HCT116 (cell line): ENCODE measurements at regions not wholly inside any gene's neighbourhood (a gene's known extent, or its start where the extent isn't known, plus 50 kb on each side); places are given as distances from the start of the nearest gene placed in this dataset.

Experiments used
- ATAC-seq: fragments of 200-7000 bp; cut with Tn5 transposase; 2 replicates; pipeline ENCODE4 v1.9.1; 2020; ENCODE audit warnings: mild to moderate bottlenecking, moderate library complexity
- BruUV-seq: library from RNA; stranded (reverse); fragments of 400-500 nt; replicated peaks from 2 replicates; lab custom pipeline; 2021; lab: Mats Ljungman, UMichigan
- CTCF ChIA-PET: fragments of 300-600 bp; sonication (Branson Sonifier 250); formaldehyde crosslinking; loops from one replicate; lab custom pipeline; 2021; ENCODE audit warnings: antibody characterized with exemption; lab: Charles Lee
- POLR2A ChIA-PET: fragments of 300-600, 350-600 bp; sonication (Branson Sonifier 250); formaldehyde crosslinking; loops from one replicate; lab custom pipeline; 2021; ENCODE audit warnings: antibody characterized with exemption; lab: Charles Lee
- RAD21 ChIA-PET, 2 experiments: fragments of 300-600 bp; sonication (Branson Sonifier 250); formaldehyde crosslinking; loops; one replicate each; lab custom pipeline; 2023; ENCODE audit warnings: low total read pairs in 2 of 2; ENCODE audit not compliant: uncharacterized antibody in 2 of 2, unreplicated experiment in 2 of 2, low non-redundant PET in 1 of 2; lab: Charles Lee
- DNase-seq: peaks from one replicate; pipeline ENCODE4 v3.0.0-alpha.2; 2010; ENCODE audit warnings: low read depth, low spot score
- H2AFZ ChIP-seq: fragments of 200-600 bp; shearing (Covaris generic), sonication (generic); 2 replicates; pipeline ENCODE4 v1.6.1; 2017; ENCODE audit warnings: low read depth, mixed run types, mixed read lengths, antibody characterized with exemption, low read length; ENCODE audit not compliant: poor library complexity, severe bottlenecking
- H3K27ac ChIP-seq: 2 replicates; pipeline ENCODE4 v1.5.1; 2012; ENCODE audit warnings: low read depth, low read length
- H3K27me3 ChIP-seq: fragments of 200-600 bp; sonication (generic); 2 replicates; pipeline ENCODE4 v1.6.1; 2016; ENCODE audit warnings: mixed run types, low read length, mixed read lengths; ENCODE audit not compliant: insufficient read depth
- H3K36me3 ChIP-seq, 2 experiments: fragments of 200-500 bp in 1 of 2; fragments of 200-600 bp in 1 of 2; sonication (Bioruptor generic) in 1 of 2; sonication (generic) in 1 of 2; 2 replicates each; pipeline versions ENCODE4 v1.5.1 to v1.6.1; 2014 to 2016; ENCODE audit warnings: low read length in 2 of 2, inconsistent platforms in 1 of 2, mixed read lengths in 1 of 2, mixed run types in 1 of 2; ENCODE audit not compliant: insufficient read depth in 2 of 2, control insufficient read depth in 1 of 2
- H3K4me1 ChIP-seq, 2 experiments: fragments of 200-600 bp in 1 of 2; sonication (generic) in 1 of 2; 2 replicates each; pipeline versions ENCODE4 v1.5.1 to v1.6.1; 2012 to 2017; ENCODE audit warnings: low read length in 2 of 2, inconsistent platforms in 1 of 2, mild to moderate bottlenecking in 1 of 2, mixed read lengths in 1 of 2, mixed run types in 1 of 2, moderate library complexity in 1 of 2; ENCODE audit not compliant: insufficient read depth in 2 of 2, control insufficient read depth in 1 of 2
- H3K4me2 ChIP-seq: fragments of 200-600 bp; sonication (generic); 2 replicates; pipeline ENCODE4 v1.6.1; 2017; ENCODE audit warnings: mixed run types, low read length, mixed read lengths
- H3K4me3 ChIP-seq, 2 experiments: fragments of 200-600 bp in 1 of 2; sonication (generic) in 1 of 2; replicated peaks in 1 of 2; 2 replicates each; pipeline ENCODE4 v1.5.1; 2011 to 2016; ENCODE audit warnings: low read length in 2 of 2, control low read depth in 1 of 2, low read depth in 1 of 2, mild to moderate bottlenecking in 1 of 2, mixed read lengths in 1 of 2, mixed run types in 1 of 2
- H3K79me2 ChIP-seq: fragments of 200-600 bp; sonication (generic); 2 replicates; pipeline ENCODE4 v1.6.1; 2017; ENCODE audit warnings: mild to moderate bottlenecking, mixed run types, low read length, moderate library complexity, mixed read lengths; ENCODE audit not compliant: insufficient read depth
- H3K9ac ChIP-seq: fragments of 200-600 bp; sonication (generic); 2 replicates; pipeline ENCODE4 v1.6.1; 2016; ENCODE audit warnings: low read length, mixed read lengths
- H3K9me2 ChIP-seq: fragments of 200-600 bp; sonication (generic), shearing (Covaris generic); 2 replicates; pipeline ENCODE4 v1.6.1; 2017; ENCODE audit warnings: mixed run types, mild to moderate bottlenecking, moderate library complexity; ENCODE audit not compliant: insufficient read depth
- H3K9me3 ChIP-seq, 2 experiments: fragments of 200-500 bp in 1 of 2; fragments of 200-600 bp in 1 of 2; sonication (Bioruptor generic) in 1 of 2; sonication (generic) in 1 of 2; 2 replicates each; pipeline ENCODE4 v1.6.1; 2014 to 2017; ENCODE audit warnings: low read length in 2 of 2, mixed read lengths in 2 of 2, inconsistent platforms in 1 of 2, low read depth in 1 of 2, mild to moderate bottlenecking in 1 of 2, mixed run types in 1 of 2, moderate library complexity in 1 of 2; ENCODE audit not compliant: control insufficient read depth in 1 of 2, insufficient read depth in 1 of 2
- H4K20me1 ChIP-seq: fragments of 200-600 bp; sonication (generic), shearing (Covaris generic); 2 replicates; pipeline ENCODE4 v1.6.1; 2017; ENCODE audit warnings: mixed run types, mild to moderate bottlenecking, moderate library complexity; ENCODE audit not compliant: insufficient read depth
- CBX3 ChIP-seq: IDR thresholded peaks from 2 replicates; pipeline ENCODE4 v1.6.1; 2012; ENCODE audit warnings: low read depth
- CEBPB ChIP-seq: IDR thresholded peaks from 2 replicates; pipeline ENCODE4 v1.6.1; 2012; ENCODE audit warnings: low read depth
- EGR1 ChIP-seq: IDR thresholded peaks from 2 replicates; pipeline ENCODE4 v1.6.1; 2012; ENCODE audit warnings: low read depth
- EZH2phosphoT487 ChIP-seq: fragments of 200-600 bp; IDR thresholded peaks from 2 replicates; pipeline ENCODE4 v1.6.1; 2018; ENCODE audit warnings: antibody characterized with exemption, borderline replicate concordance
- POLR2A ChIP-seq: IDR thresholded peaks from 2 replicates; pipeline ENCODE4 v1.7.0; 2011; ENCODE audit warnings: borderline replicate concordance; ENCODE audit not compliant: insufficient read depth, insufficient read length; ENCODE audit errors: extremely low read depth
- SIN3A ChIP-seq: IDR thresholded peaks from 2 replicates; pipeline ENCODE4 v1.6.1; 2012; ENCODE audit warnings: low read depth
- SP1 ChIP-seq: IDR thresholded peaks from 2 replicates; pipeline ENCODE4 v1.6.1; 2012; ENCODE audit warnings: low read depth
- YY1 ChIP-seq: IDR thresholded peaks from 2 replicates; pipeline ENCODE4 v1.6.1; 2011; ENCODE audit warnings: low read length, low read depth, moderate library complexity, mild to moderate bottlenecking; ENCODE audit not compliant: insufficient replicate concordance; ENCODE audit errors: extremely low read depth
- ZFX ChIP-seq: fragments of 450-650 bp; IDR thresholded peaks from 2 replicates; pipeline ENCODE4 v1.6.1; 2017
- ZNF274 ChIP-seq: fragments of 200-500 bp; sonication (Bioruptor generic); IDR thresholded peaks from 2 replicates; pipeline ENCODE4 v1.6.1; 2014; ENCODE audit warnings: mild to moderate bottlenecking, low read depth, low read length, inconsistent platforms
- intact Hi-C: fragments of 100-400 bp; cut with micrococcal nuclease; formaldehyde crosslinking; loops from 2 replicates; pipeline ENCODE4 v1.10.0; 2022
- TF ChIP-seq, protein P1 (sequence below): IDR thresholded peaks from 2 replicates; pipeline ENCODE4 v1.6.1; 2012; ENCODE audit warnings: low read depth

- TF ChIP-seq ZNF274 (no peak), SP1 (no peak)
- TF ChIP-seq, all 23 proteins: peak for 0
These were observed 547.6 kb upstream of the RAB6C start (continued) for GRCh38 chr2:129431881-129432280.

GRCh38 chr2:129436809-129437208 is 542.7 kb upstream of the RAB6C start:
- H2AFZ ChIP-seq: no peak overlapping the region
- no TSS peak for BruUV-seq
- no peaks in the 10 kb centered on the region for H3K79me2 ChIP-seq
- H3K9ac ChIP-seq: no peak overlapping the region
- DNase-seq (no peak), ATAC-seq (no peak)
- ChIA-PET POLR2A (no interaction called here), CTCF (no interaction called here), RAD21 (no interaction called here)
- no peak overlapping the region for H3K27ac ChIP-seq
- H3K27me3 ChIP-seq: peaks cover 28% of the 10 kb centered on the region; the same call in 1 of the 2 replicates
- no peaks in the 10 kb centered on the region for H4K20me1 ChIP-seq
- H3K9me2 ChIP-seq: no peaks in the 10 kb centered on the region
- no peaks in the 10 kb centered on the region for H3K4me1 ChIP-seq
- H3K36me3 ChIP-seq: no peaks in the 10 kb centered on the region
- TF ChIP-seq POLR2A: no peak
- TF ChIP-seq EZH2phosphoT487: no peak
- TF ChIP-seq CBX3: no peak
- no peak for TF ChIP-seq ZFX
- TF ChIP-seq SIN3A: no peak
- no peak for TF ChIP-seq CEBPB
- no peak for TF ChIP-seq YY1
- no peak for TF ChIP-seq ZNF274
- TF ChIP-seq EGR1: no peak
- TF ChIP-seq, protein P1, sequence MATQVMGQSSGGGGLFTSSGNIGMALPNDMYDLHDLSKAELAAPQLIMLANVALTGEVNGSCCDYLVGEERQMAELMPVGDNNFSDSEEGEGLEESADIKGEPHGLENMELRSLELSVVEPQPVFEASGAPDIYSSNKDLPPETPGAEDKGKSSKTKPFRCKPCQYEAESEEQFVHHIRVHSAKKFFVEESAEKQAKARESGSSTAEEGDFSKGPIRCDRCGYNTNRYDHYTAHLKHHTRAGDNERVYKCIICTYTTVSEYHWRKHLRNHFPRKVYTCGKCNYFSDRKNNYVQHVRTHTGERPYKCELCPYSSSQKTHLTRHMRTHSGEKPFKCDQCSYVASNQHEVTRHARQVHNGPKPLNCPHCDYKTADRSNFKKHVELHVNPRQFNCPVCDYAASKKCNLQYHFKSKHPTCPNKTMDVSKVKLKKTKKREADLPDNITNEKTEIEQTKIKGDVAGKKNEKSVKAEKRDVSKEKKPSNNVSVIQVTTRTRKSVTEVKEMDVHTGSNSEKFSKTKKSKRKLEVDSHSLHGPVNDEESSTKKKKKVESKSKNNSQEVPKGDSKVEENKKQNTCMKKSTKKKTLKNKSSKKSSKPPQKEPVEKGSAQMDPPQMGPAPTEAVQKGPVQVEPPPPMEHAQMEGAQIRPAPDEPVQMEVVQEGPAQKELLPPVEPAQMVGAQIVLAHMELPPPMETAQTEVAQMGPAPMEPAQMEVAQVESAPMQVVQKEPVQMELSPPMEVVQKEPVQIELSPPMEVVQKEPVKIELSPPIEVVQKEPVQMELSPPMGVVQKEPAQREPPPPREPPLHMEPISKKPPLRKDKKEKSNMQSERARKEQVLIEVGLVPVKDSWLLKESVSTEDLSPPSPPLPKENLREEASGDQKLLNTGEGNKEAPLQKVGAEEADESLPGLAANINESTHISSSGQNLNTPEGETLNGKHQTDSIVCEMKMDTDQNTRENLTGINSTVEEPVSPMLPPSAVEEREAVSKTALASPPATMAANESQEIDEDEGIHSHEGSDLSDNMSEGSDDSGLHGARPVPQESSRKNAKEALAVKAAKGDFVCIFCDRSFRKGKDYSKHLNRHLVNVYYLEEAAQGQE: no peak
- no peak overlapping the region for H3K4me3 ChIP-seq
- intact Hi-C loops: no loop called here
- no peak overlapping the region for H3K4me2 ChIP-seq
- H3K9me3 ChIP-seq: no peaks in the 10 kb centered on the region
